GM21737 (cell line): ENCODE measurements at regions not wholly inside any gene's neighbourhood (a gene's known extent, or its start where the extent isn't known, plus 50 kb on each side); places are given as distances from the start of the nearest gene placed in this dataset.

Experiments
- ATAC-seq: cut with Tn5 transposase; IDR thresholded peaks from one replicate; pipeline ENCODE4 v1.9.1; 2021; ENCODE audit warnings: mild to moderate bottlenecking, moderate library complexity; ENCODE audit not compliant: unreplicated experiment

GRCh38 chr11:129590030-129590752 lies 214.5 kb downstream of the BARX2 start:
- ATAC-seq: no peak

DNA sequence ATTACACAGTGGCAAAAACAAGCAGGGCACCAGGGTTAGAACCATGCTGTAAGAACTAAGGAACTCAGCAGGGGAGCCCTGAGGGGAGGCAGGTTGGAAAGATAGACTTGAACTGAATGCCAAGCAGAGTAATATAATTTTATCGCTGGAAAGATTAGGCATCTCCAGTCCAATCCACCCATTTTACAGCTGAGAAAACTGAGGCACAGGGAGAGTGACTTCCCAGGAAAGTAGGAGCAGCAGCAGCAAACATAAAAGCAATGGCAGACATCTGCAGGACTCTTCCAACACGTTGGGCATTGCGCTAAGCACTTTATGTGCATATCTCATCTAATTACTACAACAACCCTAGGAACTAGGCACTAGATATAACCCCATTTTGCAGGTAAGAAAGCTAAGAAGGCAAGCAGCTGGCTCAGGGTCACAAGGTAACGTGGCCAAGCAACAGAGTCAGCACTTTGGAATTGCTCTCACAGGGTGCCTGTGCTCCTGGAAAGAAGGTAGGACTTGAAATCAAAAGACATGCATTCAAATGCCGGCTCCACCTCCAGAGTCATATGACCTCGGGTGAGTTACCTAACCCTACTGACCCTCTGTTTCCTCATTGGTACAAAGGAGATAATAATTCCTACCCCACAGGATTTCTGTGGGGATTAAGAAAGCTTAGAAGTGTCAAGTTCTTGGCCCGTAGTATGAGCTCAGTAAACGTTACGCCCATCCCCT lies 215.3 kb downstream of the BARX2 start:
- no peak for ATAC-seq

DNA sequence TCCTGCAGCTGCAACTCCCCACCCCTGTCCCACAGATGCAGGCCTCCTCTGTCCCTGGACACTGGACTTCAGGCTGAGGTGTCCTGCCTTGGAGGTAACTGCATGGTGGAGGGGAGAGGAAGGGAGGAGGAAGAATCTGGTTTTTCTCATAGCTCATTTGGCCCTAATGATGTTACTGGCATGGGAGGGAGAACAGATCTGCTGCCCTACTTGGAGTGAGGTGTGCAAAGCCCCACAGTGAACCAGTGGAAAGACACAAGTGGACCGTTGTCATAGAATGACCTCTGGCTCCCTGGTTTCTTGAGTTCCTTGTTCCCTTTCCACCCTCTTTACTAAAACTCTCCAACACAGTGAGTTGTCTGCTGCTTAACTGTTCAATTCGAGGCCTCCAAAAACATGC lies 215.9 kb downstream of the BARX2 start:
- no peak for ATAC-seq

GRCh38 chr11:129592191-129592590 lies 216.5 kb downstream of the BARX2 start:
- no peak for ATAC-seq

DNA sequence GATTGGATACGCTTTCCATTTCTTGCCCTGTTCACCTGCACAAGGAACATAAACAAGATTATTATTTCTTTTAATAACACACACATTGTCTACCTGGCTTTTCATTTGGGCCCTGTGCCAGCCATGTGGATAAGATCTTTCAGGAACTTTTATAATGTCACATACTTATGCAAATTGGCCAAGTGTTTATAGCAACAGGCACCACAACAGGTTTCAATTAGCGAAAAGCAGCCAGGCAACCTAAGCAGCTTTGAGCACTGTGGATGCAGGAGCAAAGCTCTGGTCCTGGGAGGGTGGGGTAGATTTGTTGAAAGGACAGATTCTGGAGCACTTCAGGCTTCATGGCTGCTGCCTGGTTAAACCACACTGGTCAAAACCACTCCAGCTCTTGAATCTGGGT lies 217.4 kb downstream of the BARX2 start:
- ATAC-seq: no peak

DNA sequence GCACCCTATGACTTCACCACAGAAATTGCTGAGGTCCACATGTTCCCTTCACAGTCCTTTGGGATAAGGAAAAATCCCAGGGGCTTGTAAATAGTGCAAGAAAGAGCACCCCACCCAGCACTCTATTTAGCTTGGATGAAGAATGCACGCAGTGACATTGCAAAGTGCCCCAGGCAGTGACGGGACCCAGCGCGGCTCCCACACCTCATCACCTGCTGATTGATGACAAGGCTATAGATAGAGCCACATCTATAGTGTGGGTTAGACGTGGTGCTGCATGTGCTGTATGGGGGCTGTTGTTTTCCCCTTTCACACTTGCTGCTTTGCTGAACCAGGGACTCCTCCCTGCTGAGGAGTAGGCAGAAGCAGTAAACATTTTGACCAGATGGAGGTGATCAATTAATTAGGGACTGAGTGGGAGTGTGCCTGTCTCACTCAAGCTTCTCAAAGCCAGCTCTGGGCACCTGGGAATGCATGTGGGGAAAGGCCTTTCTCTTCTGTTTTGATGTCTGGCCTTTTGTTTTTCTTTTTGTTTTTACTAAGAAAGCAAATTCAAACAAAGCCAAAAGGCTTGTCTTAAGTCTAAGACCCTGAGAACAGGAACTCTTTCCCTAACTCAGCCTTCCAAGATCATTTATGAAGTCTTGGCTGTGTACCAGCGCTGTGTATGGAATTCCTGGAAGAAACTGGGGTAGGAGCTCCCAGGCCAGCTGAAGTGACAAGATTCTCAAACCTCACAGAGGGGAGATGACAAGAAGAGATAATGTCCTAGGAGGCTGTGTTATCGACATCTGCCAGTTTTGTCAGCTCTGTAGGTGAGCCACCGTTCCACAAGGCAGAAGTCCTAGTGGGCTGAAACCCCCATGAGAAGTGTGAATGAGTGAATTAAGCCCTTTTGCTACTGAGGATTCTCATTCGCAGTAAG lies 219.7 kb downstream of the BARX2 start:
- no peak for ATAC-seq

DNA sequence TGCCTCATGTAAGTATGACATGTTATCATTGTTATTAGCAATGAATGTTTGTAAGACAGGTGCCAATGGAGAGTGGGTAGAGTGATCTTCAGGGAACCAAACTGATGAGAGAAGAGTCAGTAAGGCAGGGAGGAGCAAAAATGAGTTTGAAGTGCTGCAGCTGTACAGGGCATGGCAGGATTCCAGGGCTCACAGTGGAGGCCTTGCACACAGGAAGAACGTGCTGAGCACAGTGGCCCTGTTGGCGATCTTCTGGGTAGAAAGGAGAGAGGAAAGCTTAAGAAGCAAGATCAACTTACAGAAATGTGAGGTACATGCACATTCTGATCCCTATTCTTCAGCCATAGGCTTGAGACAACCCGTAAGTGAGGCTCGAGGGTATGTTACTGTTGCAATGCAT lies 219.3 kb upstream of the TMEM45B start:
- no peak for ATAC-seq

DNA sequence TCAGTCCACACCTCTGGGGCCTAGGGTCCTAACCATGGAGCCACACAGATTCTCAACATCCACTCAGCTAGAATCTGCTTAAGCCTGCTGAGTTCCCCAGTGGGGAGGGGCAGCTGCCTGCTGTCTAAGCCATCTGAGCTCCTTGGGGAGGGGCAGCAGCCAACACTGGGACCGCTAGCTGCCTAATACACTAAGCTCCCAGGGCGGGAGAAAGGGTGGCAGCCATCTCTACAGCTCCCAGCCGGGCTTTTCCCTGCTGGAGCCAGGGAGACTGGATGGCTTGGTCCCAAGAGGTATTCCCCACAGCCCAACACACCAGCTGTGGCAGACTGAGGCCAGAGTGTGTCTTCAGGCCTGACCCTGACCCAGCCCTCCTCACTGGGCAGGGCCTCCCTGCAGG lies 217.3 kb upstream of the TMEM45B start:
- no peak for ATAC-seq

GRCh38 chr11:129605815-129606214 lies 209.8 kb upstream of the TMEM45B start:
- no peak for ATAC-seq

- no peak for ATAC-seq
These were observed 206.9 kb upstream of the TMEM45B start for GRCh38 chr11:129608711-129609110.

GRCh38 chr11:129610125-129610524 lies 205.5 kb upstream of the TMEM45B start:
- no peak for ATAC-seq

- no peak for ATAC-seq
These were observed 205.1 kb upstream of the TMEM45B start for GRCh38 chr11:129610545-129610944.

DNA sequence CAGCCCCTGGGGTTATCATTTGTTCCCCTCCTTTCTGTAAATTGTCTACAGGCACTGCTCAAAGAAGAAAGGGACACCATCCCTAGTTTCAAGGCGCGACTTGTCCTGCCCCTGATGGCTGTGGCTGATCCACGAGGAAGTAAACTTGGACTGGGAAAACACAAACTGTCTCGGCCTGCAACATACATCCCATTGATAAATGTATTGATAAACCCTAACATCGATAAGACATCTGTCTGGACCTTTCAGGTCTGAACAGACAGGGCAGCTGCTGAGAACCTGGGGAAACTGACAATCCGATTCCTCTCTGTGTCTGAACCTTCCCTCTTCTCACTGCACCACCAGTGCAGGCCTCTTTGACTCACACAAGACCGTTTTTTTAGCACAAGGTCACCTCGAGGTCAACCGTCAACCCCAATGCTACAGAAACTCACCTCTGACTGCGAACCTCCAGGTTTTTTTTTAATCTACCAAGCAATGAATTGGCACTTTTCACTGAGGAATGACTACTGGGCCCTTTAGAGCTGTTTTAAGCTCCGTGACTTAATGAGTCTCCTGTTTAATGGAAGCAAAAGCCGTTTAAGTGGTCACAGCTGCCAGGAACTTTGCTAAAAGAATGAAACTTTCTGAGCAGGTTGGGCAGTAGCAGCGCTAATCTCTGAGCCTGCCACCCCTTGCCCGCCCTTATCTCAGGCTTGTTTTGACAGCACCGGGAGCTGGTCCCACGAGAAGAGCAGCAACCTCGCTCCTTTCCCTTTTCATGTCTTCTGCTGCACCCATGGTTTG lies 203.8 kb upstream of the TMEM45B start:
- ATAC-seq: no peak

GRCh38 chr11:129612447-129612961 lies 203.1 kb upstream of the TMEM45B start:
- no peak for ATAC-seq

GRCh38 chr11:129613071-129613470 lies 202.6 kb upstream of the TMEM45B start:
- ATAC-seq: no peak

- no peak for ATAC-seq
These were observed 201.2 kb upstream of the TMEM45B start for GRCh38 chr11:129614256-129614944.

- no peak for ATAC-seq
These were observed 197.5 kb upstream of the TMEM45B start for GRCh38 chr11:129618046-129618569.

DNA sequence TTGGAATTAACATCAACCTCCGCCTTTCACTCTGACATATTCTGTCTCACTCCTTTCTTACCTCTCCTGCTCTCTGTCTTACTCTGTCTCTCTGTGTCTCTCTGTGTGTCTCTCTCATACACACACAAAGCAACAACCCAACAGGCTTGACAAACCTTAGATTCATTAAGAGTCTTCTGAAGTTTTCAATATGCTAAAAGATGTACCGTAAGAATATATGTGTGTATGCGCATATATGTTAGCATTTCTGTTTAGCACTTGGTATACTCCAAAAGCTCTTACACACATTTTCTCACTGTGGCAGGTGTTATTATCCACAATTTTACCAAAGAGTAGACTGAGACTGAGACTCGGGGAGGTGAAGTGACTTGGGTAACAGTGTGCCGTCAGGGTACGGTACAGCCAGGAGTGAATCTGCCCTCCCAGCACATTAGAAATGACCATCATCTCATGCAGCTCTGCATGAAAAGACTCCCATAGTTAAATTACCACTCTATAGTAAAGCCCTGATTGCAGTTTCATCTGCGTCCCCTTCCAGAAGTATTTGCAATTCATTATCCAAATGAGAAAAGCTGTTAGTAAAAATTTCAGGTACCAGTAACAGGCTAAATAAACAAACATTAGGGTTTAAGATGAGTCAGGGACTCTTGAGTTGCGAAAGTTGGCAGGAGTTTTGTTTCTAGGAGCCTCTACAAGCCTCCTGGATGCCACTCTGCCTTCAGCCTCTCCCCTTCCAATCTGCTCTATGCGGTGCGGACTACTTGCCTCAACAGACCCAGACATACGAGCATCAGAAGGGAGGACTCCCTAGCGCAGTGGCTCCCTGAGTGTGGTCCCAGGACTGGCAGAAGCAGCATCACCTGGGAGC lies 195.2 kb upstream of the TMEM45B start:
- ATAC-seq: no peak

DNA sequence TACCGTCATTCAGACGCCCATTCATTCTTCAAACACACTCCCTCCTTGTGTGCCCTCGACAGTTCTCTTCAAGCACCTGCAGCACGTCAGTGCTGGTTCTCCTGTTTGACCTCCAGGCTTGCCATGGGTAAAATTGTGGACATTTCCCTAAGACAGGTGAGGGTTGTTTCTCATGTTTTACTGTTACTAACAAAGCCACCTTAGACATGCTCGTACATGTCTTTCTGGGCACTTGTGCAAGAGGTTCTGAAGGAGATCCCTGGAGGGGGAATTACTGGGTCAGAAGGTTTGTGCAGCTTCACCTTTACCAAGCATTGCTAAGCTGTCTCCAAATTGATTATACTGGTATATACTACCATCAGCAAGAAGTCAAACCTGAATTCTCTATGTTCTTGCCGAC lies 189.7 kb upstream of the TMEM45B start:
- ATAC-seq: no peak
